ENCODE measurements at regions not wholly inside any gene's neighbourhood (a gene's known extent, or its start where the extent isn't known, plus 50 kb on each side); places are given as distances from the start of the nearest gene placed in this dataset.
"Not testable (repeated sequence)": the region's sequence is repeated elsewhere in the genome, so short reads cannot be mapped to it uniquely, and the experiment has no call there.

DNA sequence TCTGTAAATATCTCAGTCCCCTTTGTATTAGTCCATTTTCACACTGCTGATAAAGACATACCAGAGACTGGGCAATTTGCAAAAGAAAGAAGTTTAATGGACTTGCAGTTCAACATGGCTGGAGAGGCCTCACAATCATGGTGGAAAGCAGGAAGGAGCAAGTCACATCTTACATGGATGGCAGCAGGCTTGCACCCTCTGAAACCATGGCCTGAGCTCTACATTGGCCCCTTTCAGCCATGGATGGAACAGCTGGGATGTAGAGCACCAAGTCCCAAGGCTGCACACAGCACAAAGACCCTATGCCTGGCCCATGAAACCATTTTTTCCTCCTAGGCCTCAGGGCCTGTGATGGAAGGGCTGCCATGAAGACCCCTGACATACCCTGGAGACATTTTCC is 640.9 kb upstream of the MEF2C start:
- in situ Hi-C loops (cut with HindIII; ENCODE audit: low sequenced_read_pairs) = not testable (repeated sequence)

DNA sequence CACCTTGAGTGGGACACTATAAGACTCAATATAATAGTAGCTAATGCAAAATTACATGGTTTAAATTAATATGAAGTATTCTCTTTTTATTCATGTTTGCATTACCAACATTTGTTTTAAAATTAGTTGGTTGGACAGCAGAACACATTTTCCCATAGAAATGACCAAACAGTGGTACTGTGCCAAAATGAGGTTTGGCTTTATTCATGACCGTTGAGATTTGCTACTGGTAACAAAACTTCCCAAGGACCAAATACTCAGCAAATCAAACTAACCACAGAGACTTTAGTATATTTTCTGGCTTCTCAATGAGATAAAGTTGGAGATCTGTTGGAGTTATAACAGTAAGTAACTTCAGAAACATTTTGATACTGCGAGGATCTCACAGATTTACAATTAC is 637.8 kb upstream of the MEF2C start:
- in situ Hi-C loops (cut with HindIII; ENCODE audit: low sequenced_read_pairs) = no loop called here

DNA sequence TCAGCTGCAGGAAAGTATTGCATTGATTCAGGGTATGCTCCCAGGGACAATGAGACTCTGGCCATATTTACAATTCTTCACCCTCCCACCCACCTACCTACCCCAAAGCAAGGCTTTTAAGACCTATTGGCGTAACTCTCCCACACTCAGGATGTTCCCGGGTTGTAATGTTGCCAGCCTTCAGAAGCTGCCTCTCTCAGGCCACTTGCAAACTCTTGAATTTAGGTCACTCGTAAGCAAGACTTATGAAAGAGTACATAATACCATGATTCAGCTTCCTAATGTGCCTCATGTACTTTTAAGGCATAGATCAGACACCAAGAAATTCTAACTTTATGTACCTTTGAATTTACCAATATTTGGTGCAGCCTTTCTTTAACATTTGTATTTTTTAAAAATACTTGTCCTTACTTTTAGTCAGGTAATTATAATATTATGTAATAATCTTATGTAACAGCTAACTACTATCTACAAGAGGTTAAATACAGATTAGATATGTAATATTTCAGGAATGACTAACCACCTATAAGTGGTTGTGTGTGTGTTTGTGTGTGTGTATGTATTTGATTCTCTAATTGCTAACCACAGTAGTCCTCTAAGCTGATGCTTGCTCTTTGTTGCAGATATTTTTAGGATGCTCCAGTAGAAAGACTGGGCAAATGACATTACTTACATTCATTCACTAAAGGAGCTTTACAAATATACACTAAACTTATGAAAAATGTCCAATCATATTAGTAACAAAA is 630.5 kb upstream of the MEF2C start:
- in situ Hi-C loops (cut with HindIII; ENCODE audit: low sequenced_read_pairs) = no loop called here

DNA sequence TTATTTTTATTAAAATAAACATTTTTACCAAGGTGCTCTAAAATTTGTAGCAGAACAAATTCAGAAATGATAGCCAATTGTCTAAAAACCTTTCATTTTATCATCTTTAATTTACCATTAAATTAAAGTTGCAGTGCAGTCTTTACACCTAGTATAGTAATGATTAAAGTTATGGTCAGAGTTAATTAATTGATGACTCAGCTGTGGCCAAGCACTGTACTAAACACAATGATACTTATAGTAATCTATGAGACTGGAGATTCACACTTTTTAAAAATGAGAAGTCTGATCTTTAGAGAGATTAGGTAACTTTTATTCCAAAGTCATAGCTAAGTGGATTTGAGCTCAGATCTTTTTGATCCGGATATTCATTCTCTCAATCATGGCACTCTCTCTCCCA is 621.1 kb upstream of the MEF2C start:
- in situ Hi-C loops (cut with HindIII; ENCODE audit: low sequenced_read_pairs) = no loop called here

DNA sequence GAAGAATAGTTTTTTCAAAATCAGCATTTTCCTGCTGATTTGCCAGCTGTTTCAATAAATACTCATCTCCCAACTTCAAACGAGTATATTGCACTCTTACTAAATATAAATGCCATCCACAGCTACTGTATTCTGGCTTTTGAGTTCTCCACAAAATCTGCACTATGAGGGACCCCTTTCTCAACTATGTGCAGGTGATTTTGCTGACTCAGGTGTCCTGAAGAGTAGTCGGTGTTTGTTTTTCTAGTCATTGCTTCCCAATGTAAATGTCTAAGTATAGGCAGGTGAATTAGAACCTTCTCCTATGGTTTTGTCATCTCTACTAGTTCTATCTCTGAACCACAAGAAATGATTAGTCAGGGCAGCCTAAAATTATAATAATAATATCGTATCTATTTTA is 616.8 kb upstream of the MEF2C start:
- in situ Hi-C loops (cut with HindIII; ENCODE audit: low sequenced_read_pairs) = no loop called here

DNA sequence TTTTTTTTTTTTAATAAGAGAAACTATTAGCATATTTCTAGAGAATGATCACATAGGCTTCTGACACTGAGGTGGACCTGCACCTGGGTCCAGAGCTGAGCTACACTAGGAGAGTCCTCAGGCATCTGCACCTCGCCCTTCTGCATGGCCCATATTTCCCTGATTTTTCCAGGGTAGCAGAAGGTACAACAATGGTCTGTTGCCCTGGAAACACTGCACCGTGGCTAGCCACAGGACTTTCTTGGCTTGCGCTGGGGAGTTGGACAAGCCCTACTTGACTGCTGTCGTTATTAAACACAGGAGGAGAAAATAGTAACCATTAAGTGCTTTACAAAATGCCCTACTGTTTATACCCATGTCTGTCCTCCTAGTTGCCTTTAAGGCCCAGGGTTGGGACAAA is 615.7 kb upstream of the MEF2C start:
- in situ Hi-C loops (cut with HindIII; ENCODE audit: low sequenced_read_pairs) = no loop called here

DNA sequence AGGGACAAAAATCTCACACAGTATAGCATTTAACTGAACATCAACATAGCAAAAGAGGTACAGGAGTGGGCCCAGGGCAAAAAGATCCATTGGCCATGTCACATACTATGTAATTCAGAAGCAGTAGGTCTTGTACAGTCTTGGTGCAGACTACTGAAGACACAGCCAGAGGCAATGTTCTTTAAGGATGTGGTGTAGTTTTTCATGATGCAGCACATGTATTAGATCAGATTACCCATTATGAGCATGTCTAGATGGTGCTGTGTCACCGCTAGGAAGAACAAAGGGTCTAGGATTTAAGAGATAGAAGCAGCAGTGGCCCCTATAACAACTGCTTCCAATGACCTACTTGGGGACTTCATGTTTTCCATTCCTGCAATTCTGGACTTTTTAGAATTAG is 610.4 kb upstream of the MEF2C start:
- in situ Hi-C loops (cut with HindIII; ENCODE audit: low sequenced_read_pairs) = no loop called here

DNA sequence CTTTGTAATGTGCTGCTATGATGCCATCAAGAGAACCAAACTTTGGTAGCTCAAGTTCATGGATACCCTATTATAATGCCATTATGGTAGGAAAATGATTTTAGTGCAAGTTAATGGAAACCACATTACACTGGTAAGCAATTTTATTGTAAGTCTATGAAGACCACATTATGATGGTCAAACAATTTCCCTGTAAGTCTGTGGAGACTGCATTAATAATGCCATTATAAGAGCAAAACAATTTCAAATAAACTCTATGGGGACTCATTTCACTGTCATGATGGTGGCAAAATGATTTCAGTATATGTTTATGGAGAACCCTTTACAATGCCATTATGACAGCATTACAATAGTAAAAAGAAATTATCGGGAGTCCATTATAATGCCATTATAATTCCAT is 602.0 kb upstream of the MEF2C start:
- in situ Hi-C loops (cut with HindIII; ENCODE audit: low sequenced_read_pairs) = no loop called here

DNA sequence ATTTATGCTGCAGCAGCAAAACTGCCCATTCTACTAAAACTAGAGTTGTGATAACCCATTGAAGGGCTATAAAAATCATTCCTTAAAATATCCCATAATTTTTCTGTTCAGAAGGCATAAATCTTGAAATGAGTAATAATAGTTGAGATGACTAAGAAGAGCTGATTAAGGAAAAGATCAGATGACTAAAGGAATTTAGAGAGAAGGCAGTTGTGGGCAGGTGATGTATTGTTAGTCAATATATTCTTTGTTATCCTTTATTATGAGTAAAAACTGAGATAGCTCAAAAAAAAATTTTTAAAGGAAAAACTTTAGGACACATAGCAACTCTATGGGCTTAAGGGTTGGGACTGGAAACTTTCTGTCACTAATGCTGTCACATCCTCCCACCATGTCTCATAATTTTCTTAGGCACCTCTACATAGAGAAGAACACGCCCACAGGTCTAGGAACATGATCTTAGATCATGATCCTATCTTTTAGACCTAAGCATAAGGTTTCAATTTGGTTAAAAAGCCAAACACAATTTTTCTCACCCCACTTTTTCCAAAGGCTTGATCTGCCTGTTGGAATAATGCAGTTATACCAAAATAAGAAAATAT is 597.5 kb upstream of the MEF2C start:
- in situ Hi-C loops (cut with HindIII; ENCODE audit: low sequenced_read_pairs) = no loop called here

DNA sequence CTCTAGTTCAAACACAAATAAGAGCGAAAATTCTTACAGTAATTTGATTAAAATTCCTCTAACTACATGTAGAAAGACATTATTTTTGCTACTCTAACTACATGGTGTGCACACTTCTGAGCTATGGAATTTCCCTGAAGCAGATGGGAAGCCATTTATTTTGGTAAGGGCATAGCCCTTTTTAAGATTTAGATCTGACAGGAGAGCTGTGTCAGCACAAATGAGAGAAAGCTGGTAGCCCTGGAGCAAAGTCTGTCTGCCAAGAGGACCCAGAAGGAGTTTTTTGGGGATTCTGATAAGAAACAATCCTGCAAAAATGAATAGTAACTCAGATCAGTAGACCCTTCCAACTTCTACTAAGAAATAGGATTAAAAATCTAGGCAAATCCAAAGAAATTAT is 595.9 kb upstream of the MEF2C start:
- in situ Hi-C loops (cut with HindIII; ENCODE audit: low sequenced_read_pairs) = no loop called here

DNA sequence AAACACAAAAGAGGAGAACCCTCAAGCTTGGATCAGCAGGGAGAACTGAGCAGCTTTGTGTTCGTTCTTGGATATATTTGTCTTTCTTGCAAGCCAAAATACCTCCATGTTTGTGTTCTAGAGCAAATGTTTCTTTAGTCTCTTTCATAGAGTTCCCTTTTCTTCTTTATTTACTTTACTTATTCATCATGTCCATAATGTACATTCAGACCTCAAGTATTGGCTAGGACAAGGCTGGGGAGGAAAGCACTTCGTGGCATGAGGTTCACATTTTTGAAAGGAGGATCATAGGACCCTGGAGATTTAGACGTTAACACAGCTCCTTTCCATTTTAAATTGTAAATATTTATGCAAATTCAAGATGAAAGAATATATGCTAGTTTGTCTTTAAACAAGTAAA is 590.2 kb upstream of the MEF2C start:
- in situ Hi-C loops (cut with HindIII; ENCODE audit: low sequenced_read_pairs) = no loop called here

DNA sequence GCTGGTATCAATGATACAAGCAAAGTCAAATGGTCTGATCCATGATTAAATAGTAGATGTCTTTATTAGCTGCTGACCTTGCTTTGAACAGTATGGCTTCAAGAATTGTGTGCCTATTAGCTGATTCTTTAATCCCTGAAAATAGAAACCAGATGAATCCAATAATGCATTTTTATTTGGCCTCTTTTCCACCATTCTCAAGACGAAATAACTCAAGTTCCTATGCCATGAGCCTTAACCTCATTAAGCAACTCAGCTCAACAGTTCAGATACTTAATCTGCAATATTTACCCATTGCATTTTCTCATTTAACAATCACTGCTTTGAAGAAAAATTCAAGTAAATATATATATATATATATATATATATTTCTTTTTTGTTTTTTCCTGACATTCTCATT is 588.6 kb upstream of the MEF2C start:
- in situ Hi-C loops (cut with HindIII; ENCODE audit: low sequenced_read_pairs) = no loop called here

DNA sequence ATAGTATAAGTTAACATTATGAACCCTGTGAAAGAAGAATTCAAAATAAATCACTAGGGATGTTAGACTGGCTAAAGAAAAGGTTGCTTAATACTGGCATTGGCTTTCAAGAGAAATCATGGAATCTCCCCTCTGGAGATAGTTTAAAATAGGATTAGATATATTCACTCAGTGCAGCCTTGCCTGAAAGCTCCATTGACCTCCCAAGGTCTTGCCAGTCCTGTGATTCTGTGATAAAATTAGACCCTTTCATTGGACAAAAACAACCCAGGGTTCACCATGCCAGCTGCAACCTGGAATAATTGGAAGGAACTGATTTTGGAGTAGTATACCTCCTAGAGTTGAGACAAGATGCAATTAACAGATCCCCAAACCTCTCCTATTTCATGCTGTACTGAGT is 588.1 kb upstream of the MEF2C start:
- in situ Hi-C loops (cut with HindIII; ENCODE audit: low sequenced_read_pairs) = no loop called here

DNA sequence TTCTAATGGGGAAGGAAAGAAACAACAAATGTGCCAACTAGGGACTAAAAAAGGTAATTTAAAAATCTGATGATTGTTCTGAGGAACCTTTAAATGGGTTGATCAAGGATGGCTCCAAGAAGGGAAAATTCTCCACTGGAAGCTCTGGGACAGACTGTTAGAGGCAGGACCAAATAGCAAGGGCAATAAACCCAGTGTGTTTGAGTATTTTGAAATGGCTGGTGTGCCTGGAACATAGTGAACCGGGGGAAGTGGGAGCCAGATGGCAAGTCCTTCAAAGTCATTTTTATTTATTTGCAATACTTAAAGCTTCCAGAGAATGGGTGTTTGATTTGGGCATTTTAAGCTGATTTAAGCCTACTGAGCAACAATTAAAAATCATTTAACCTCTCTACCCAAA is 587.7 kb upstream of the MEF2C start:
- in situ Hi-C loops (cut with HindIII; ENCODE audit: low sequenced_read_pairs) = no loop called here

DNA sequence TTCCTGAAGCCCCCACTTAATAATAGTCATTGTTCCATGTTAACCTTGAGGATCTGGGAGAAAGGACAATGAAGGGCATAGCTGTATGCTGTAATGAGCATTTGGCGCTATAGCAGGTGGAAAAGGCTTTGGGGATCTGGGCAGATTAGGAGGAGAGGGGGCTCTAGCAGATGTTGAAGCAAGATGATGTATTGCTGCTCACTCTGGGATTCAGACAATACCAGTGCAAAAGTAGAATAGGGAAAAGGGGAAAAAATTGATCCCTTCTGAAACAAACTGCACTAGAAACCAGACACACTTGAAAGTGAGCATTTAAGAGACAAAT is 575.3 kb upstream of the MEF2C start:
- in situ Hi-C loops (cut with HindIII; ENCODE audit: low sequenced_read_pairs) = no loop called here

DNA sequence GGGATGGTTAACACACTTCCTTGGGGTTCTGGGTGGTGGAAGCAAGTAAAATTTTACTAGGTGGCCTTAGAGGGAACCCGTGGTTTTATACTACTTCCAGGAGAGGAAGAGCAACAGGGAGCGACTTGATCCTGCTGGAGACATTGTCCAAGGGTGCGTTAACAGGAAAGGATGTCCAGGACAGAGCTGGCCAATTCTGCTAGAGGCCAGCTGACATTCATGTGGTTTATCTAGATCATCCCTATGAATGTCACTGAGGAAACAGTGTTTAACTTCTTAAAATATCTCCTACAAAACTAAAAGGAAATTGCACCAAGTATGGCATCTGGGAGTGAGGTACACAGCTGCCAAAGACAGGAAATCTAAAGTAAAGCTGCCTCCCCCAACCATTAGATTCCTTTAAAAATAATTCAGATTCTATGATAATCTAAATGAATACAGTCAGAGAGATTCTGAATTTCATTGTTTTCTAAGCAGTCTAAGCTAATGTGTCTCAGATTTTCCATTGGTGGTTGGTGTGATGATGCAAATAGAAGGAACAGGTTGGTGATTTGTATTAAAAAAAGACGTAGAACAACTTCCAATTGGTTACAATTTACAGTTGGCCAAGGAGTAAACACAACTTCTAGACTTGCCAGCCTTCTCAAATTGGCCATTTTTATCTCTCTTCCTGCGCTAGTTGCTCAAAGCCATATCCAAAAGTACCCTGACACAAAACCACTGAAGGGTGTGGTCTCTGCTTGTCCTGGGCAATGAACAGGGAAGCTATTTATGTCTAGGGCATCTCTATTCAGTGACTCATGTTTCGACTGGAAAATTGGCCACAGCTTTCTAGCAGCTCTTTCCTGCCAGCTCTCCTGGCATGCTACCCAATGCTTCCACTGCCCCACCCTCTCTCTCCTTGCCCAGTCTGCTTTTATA is 574.7 kb upstream of the MEF2C start:
- in situ Hi-C loops (cut with HindIII; ENCODE audit: low sequenced_read_pairs) = no loop called here

DNA sequence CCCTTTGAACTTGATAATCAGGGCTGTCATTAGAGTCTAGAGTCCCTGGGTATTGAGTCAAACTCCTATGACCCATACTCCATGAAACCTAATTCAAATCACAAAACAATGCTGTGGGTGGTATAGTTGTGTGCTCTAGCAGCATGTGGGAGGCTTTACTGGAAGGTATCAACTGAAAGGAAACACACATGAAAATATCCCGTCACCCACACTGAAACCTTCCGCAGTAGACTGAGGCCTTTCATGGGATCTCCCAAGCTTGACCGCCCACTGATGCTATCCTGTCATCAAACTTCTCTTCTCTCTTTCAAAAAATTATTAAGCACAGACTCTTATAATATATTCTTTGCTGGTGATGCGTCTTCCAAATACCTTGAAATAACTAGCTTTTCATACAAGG is 569.1 kb upstream of the MEF2C start:
- in situ Hi-C loops (cut with HindIII; ENCODE audit: low sequenced_read_pairs) = no loop called here

DNA sequence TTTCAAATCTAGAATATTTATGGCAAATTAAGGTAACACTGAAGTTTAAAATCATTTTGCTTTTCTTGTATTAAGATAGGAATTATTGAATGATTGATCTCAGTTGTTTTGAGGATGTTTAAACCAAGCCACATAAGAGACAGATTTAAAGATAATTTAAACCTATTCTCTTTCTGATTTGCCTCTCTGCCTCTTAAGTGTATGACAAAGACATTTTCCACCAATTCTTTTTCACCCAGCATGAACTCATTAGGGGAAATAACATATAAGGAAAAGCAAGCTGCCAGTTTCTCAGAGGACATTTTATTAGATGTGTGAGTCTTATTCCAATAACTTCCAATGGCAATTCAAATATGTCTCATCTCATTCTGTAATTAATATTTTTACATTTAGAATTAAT is 568.3 kb upstream of the MEF2C start:
- in situ Hi-C loops (cut with HindIII; ENCODE audit: low sequenced_read_pairs) = no loop called here

DNA sequence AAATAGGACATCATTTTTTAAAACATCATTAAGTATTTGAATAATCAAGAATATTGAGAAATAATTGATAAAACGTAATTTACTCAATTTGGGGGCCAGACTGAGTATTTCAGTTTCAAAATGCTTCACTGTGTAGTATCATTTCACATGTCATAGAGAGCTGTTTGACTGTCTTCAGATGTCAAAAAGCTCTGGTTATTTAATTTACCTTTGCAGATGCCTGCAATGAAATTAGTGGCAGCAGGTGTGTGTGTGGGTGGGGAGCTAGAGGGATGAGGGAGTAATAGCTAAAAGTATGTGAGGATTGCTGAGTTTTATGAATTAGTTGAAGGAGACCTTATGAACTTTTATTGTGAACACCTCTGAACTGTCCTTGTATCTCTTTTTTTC is 567.2 kb upstream of the MEF2C start:
- in situ Hi-C loops (cut with HindIII; ENCODE audit: low sequenced_read_pairs) = no loop called here

DNA sequence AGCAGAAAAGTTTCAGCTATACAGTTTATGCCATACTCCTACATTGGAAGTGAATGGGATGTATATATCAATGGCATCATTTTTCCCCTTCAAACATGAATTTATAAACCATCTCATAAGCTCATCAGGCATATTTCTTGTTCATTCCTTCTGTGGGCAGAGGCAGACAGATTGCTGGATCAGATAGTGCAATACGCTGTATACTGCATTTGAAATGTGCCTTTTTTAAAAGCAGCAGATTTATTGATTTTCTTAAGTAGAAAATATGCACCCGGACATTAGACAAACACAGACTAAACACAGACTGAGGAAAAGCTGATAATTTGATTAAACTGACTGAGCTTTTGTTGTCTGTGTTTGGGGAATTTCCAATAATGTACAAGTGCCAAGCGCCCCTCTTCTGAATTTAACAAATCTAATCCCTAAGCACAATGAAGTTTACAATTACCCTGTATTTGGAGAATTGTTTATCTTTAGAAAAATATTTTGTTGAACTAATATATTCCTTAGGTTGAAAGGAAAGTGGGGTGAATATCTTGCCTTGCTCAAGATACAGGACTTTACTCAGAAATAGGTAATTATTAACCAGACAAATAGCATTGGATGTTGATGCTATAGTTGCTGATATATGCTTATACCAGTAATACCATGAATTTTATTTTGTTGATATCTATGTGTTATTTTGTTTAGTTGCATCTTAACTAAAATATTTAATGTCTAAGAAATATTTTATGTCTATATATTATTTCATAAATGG is 566.6 kb upstream of the MEF2C start:
- in situ Hi-C loops (cut with HindIII; ENCODE audit: low sequenced_read_pairs) = no loop called here

DNA sequence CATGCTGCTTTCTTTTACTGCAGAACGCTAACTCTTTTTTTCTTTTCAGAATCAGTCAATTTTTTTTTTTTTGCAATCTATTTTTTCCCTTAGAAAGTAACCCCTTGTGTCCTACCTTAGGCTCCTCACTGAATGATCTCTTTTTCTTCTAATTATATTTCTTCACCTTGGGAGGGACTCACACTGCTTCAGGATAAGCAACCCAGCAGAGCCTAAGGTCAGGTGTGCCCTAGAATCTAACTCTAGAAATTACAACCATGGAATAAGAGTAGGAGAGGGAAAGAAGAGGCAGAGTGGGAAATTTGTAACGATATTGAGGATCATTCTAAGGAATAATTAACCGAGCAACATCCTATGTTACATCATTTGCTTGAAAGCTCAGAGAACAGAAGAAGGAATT is 564.0 kb upstream of the MEF2C start:
- in situ Hi-C loops (cut with HindIII; ENCODE audit: low sequenced_read_pairs) = no loop called here

Measured in endothelial cell of hepatic sinusoid (primary cell).